Activated naive CD8-positive, alpha-beta T cell treated with anti-CD3 and anti-CD28 coated beads, Interleukin-2, amount 10 ng/mL, durations not matched to agents 7 days and 5 days (primary cell): ENCODE measurements at regions not wholly inside any gene's neighbourhood (a gene's known extent, or its start where the extent isn't known, plus 50 kb on each side); places are given as distances from the start of the nearest gene placed in this dataset.

Source experiments
- ATAC-seq: fragments of 150-1000 bp; cut with Tn5 transposase; one replicate; pipeline ENCODE4 v1.10.0; 2021; ENCODE audit warnings: low read depth, moderate library complexity
- POLR2A ChIA-PET: fragments of 350-600 bp; sonication (Branson Sonifier 250); formaldehyde crosslinking; loops from one replicate; lab custom pipeline; 2021; ENCODE audit warnings: antibody characterized with exemption; lab: Charles Lee
- DNase-seq: peaks from one replicate; pipeline ENCODE4 v3.0.0; 2021
- H3K27ac Mint-ChIP-seq: one replicate; pipeline ENCODE4 v1.8.0; 2022; ENCODE audit warnings: mild to moderate bottlenecking, mixed read lengths
- H3K27me3 Mint-ChIP-seq: one replicate; pipeline ENCODE4 v1.8.0; 2022; ENCODE audit warnings: mild to moderate bottlenecking, moderate library complexity, mixed read lengths
- H3K36me3 Mint-ChIP-seq: one replicate; pipeline ENCODE4 v1.8.0; 2021; ENCODE audit warnings: mild to moderate bottlenecking, mixed read lengths
- H3K4me1 Mint-ChIP-seq: one replicate; pipeline ENCODE4 v1.8.0; 2021; ENCODE audit warnings: mixed read lengths
- H3K4me3 Mint-ChIP-seq: one replicate; pipeline ENCODE4 v1.8.0; 2022; ENCODE audit warnings: mild to moderate bottlenecking, moderate library complexity, mixed read lengths
- H3K9me3 Mint-ChIP-seq: one replicate; pipeline ENCODE4 v1.8.0; 2021; ENCODE audit warnings: mixed read lengths

DNA sequence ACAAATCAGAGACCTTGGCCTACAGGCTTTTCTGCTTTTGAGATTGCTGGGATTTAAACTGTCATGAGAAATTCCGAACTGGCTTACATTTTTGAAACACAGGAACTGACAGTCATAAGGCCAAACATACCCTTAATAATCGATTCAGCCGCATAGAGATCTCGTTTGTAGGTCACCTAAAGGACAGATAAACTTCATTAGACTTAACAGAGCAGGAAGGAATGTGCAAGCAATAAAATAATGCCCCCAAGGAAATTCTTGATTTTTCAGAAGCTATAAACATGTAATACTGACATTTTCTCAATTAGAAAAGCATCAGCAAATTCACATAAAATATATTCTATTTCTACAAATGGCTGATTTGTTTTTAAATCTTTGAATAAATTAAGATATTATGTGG, 120.0 kb downstream of the CRPPA start:
- POLR2A ChIA-PET: no interaction called here
- no peak overlapping the region for H3K4me3 Mint-ChIP-seq
- no peak for ATAC-seq
- no peaks in the 10 kb centered on the region for H3K4me1 Mint-ChIP-seq
- H3K27me3 Mint-ChIP-seq: no peaks in the 10 kb centered on the region
- peaks cover 1% of the 10 kb centered on the region for H3K36me3 Mint-ChIP-seq
- DNase-seq: no peak
- peaks cover 3% of the 10 kb centered on the region for H3K9me3 Mint-ChIP-seq
- no peak overlapping the region for H3K27ac Mint-ChIP-seq

GRCh38 chr7:16300361-16300895, 120.9 kb downstream of the CRPPA start:
- H3K4me1 Mint-ChIP-seq: no peaks in the 10 kb centered on the region
- no peak for ATAC-seq
- POLR2A ChIA-PET: no interaction called here
- no peak for DNase-seq
- H3K4me3 Mint-ChIP-seq: no peak overlapping the region
- H3K36me3 Mint-ChIP-seq: peaks cover 1% of the 10 kb centered on the region
- no peaks in the 10 kb centered on the region for H3K27me3 Mint-ChIP-seq
- peaks cover 3% of the 10 kb centered on the region for H3K9me3 Mint-ChIP-seq
- no peak overlapping the region for H3K27ac Mint-ChIP-seq

- Mint-ChIP-seq H3K9me3 (peaks cover 3% of the 10 kb centered on the region), H3K4me3 (no peak overlapping the region), H3K27ac (no peak overlapping the region), H3K27me3 (no peaks in the 10 kb centered on the region), H3K36me3 (peaks cover 1% of the 10 kb centered on the region), H3K4me1 (no peaks in the 10 kb centered on the region)
- DNase-seq (no peak), ATAC-seq (no peak)
- POLR2A ChIA-PET: no interaction called here
Measured at GRCh38 chr7:16299853-16300252, 121.5 kb downstream of the CRPPA start.

DNA sequence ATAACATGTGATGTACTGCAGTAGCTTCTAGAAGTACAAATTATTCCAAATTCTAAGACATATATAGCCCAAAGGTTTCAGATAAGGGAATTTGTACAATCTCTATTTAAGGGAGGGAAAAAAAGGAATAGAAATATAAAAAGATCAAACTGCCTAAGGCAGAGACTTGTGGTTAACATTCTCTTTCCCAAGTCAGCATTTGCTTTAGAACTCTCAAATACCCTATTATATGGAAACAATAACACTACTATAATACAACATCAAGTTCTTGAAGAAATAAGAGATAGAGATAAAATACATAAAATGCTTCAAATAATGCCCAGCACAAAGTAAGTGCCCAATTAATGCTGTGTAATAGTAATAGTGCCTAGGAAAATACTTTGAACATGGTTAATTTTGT, 123.1 kb downstream of the CRPPA start:
- no peaks in the 10 kb centered on the region for H3K4me1 Mint-ChIP-seq
- no peaks in the 10 kb centered on the region for H3K27me3 Mint-ChIP-seq
- H3K36me3 Mint-ChIP-seq: no peaks in the 10 kb centered on the region
- no peak for DNase-seq
- POLR2A ChIA-PET: no interaction called here
- peaks cover 3% of the 10 kb centered on the region for H3K9me3 Mint-ChIP-seq
- H3K27ac Mint-ChIP-seq: no peak overlapping the region
- H3K4me3 Mint-ChIP-seq: no peak overlapping the region
- no peak for ATAC-seq

DNA sequence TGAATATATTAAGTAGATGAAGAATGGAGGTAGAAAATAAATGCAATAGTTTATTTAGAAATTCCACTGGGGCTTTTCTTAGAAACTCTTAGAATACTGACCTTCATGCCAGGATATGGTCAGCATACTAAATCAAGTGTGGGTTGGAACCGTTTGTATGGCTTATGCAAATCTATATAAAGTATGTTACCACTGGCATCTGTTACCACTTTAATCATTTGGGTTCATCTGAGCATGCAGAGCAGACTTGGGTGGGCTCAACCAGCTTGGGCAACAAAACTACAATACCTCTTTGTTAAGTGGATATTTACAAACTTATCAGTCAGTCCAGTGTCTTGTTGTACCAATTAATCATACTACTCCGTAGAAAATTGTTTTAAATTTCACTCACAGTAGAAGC, 125.8 kb downstream of the CRPPA start:
- Mint-ChIP-seq H3K27ac (no peak overlapping the region), H3K9me3 (no peaks in the 10 kb centered on the region), H3K4me1 (no peaks in the 10 kb centered on the region), H3K36me3 (no peaks in the 10 kb centered on the region), H3K27me3 (no peaks in the 10 kb centered on the region), H3K4me3 (no peak overlapping the region)
- no peak for DNase-seq
- POLR2A ChIA-PET: no interaction called here
- ATAC-seq: no peak

DNA sequence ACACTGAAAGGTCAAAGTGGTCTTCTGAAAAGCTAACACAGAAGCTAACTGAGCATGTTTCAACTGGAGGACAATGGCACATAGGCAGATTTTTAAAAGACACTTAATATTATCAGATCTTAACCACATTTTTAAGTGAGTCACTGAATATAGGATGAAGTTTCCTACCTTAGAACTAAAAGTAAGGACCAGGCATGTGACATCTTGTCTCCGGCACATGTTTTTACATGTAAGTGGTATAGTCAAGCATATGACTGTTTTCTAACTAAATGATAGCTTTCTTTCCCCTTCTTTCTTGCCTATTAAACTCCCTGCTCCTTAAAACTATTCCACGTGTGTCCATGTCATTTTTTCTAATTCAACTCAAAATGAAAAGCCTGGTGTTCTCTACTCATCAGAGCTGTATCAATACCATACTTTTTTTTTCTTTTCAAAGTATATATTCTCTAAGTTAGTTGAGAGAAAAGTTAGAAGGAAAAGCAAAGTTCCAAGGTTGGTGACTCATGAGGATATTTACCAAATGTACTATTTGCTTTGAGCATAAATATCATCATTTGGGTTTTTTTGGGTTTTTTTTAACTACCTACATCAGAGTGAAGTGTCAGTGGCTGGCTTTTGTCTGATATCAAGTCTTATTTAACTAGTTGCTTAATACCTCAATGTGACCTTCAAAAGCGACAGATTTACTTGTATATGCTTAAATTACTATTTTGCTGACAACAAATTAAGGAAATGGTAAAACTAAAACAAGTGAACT, 127.5 kb downstream of the CRPPA start:
- Mint-ChIP-seq H3K4me3 (no peak overlapping the region), H3K9me3 (peaks cover 3% of the 10 kb centered on the region), H3K36me3 (no peaks in the 10 kb centered on the region), H3K4me1 (no peaks in the 10 kb centered on the region), H3K27me3 (no peaks in the 10 kb centered on the region), H3K27ac (no peak overlapping the region)
- ATAC-seq: no peak
- DNase-seq: no peak
- POLR2A ChIA-PET: no interaction called here

- ATAC-seq (no peak), DNase-seq (no peak)
- no peaks in the 10 kb centered on the region for H3K4me1 Mint-ChIP-seq
- POLR2A ChIA-PET: no interaction called here
- H3K4me3 Mint-ChIP-seq: no peak overlapping the region
- peaks cover 3% of the 10 kb centered on the region for H3K9me3 Mint-ChIP-seq
- H3K27ac Mint-ChIP-seq: no peak overlapping the region
- H3K36me3 Mint-ChIP-seq: no peaks in the 10 kb centered on the region
- H3K27me3 Mint-ChIP-seq: no peaks in the 10 kb centered on the region
Measured at GRCh38 chr7:16284581-16284980, 136.8 kb downstream of the CRPPA start.

DNA sequence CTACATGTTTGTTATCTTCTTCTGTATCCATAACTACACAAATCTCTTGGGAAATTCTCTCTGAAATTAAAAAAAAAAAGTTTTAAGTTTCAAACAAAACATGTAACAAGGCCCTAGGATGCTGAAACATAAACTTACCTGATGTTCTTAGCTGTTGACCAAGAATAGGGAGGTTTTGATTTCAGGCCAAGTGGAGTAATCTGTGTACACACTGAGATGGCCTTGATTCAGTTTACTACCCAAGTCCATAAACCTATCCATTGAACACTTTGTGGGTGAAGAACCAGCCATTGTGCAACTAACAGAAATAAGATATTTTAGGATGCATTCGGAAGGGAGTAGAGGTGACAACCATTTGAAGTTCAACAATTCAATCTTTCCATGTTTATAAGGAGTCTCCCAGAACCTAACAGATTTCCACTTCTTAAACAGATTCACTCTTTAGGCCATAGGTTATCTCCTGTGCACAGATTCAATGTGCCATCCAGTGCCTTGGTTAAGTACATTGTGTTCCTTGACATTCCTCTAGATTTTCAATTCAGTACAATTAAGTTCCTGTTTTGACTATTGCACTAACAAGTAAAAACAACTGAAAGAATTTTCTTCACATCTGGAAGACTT, 143.1 kb downstream of the CRPPA start:
- no peaks in the 10 kb centered on the region for H3K9me3 Mint-ChIP-seq
- no peak overlapping the region for H3K27ac Mint-ChIP-seq

DNA sequence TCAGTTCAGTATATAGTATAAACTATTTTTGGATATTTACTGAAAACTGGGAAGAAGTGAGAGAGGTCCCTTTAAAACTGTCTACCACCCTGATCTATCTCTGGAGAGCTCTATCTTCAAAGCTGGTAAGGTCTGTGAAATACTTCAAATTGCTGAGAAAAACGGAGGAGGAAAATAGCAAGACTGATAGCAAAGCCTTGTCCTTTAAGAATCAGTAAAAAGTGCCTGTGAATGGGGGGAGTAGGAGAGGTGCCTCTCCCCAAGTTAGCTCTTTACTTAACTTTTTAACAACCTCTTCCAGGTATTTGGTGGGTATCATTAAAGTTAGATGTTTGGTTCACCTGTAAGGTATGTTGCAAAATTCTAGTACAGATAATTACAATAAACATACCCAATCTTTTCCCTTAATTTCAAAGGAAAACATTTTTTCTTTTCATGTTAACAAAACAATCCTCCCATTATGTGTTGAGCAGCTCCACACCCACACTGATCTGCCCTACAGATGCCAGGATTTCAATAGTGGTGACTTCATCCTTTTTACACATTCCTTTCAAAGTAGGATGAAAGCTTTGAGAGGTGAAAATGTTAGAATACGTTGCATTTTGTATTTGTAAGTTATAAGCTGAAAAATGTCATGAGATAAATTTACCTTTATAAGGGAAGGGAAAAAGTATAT, 149.2 kb downstream of the CRPPA start:
- no peak for DNase-seq
- no peaks in the 10 kb centered on the region for H3K36me3 Mint-ChIP-seq
- no peaks in the 10 kb centered on the region for H3K9me3 Mint-ChIP-seq
- H3K27ac Mint-ChIP-seq: no peak overlapping the region
- no peak overlapping the region for H3K4me3 Mint-ChIP-seq
- no peaks in the 10 kb centered on the region for H3K4me1 Mint-ChIP-seq
- no peaks in the 10 kb centered on the region for H3K27me3 Mint-ChIP-seq
- no peak for ATAC-seq
- POLR2A ChIA-PET: no interaction called here

More for the DNA sequence above, 143.1 kb downstream of the CRPPA start:
- Mint-ChIP-seq H3K4me1 (no peaks in the 10 kb centered on the region), H3K36me3 (no peaks in the 10 kb centered on the region), H3K4me3 (no peak overlapping the region), H3K27me3 (no peaks in the 10 kb centered on the region)
- POLR2A ChIA-PET: no interaction called here
- ATAC-seq (no peak), DNase-seq (no peak)

DNA sequence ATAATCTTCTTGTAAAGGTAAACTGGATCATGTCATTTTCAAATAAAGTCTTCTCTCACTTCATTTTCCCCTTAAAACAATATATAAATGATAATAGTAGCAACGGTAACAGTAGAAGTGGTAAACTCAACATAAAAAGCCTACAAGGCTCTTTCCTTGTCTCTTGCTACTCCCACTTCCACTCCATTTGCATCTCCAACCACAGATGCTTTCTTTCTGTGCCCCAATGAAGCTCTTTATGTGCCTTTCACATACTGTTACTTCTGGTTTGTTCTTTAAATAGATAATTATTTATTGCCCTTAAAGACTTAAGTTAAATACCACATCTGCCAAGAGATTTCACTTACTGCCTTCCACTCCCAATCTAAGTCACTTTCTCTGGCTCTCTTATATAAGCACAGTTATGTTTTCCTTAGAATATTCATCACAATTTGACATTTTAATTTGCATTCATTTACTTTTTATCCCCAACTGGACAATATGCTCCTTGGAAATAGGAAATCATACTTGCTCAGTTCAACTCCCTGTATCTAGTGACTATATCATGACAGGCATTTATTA, 149.9 kb downstream of the CRPPA start:
- no peaks in the 10 kb centered on the region for H3K36me3 Mint-ChIP-seq
- no peak for ATAC-seq
- POLR2A ChIA-PET: no interaction called here
- H3K4me1 Mint-ChIP-seq: no peaks in the 10 kb centered on the region
- H3K4me3 Mint-ChIP-seq: no peak overlapping the region
- H3K27me3 Mint-ChIP-seq: no peaks in the 10 kb centered on the region
- no peaks in the 10 kb centered on the region for H3K9me3 Mint-ChIP-seq
- no peak for DNase-seq
- no peak overlapping the region for H3K27ac Mint-ChIP-seq

GRCh38 chr7:16270844-16271243, 150.5 kb downstream of the CRPPA start:
- no peak overlapping the region for H3K27ac Mint-ChIP-seq
- POLR2A ChIA-PET: no interaction called here
- no peaks in the 10 kb centered on the region for H3K4me1 Mint-ChIP-seq
- no peaks in the 10 kb centered on the region for H3K27me3 Mint-ChIP-seq
- no peak overlapping the region for H3K4me3 Mint-ChIP-seq
- ATAC-seq (no peak), DNase-seq (no peak)
- H3K9me3 Mint-ChIP-seq: no peaks in the 10 kb centered on the region
- no peaks in the 10 kb centered on the region for H3K36me3 Mint-ChIP-seq

DNA sequence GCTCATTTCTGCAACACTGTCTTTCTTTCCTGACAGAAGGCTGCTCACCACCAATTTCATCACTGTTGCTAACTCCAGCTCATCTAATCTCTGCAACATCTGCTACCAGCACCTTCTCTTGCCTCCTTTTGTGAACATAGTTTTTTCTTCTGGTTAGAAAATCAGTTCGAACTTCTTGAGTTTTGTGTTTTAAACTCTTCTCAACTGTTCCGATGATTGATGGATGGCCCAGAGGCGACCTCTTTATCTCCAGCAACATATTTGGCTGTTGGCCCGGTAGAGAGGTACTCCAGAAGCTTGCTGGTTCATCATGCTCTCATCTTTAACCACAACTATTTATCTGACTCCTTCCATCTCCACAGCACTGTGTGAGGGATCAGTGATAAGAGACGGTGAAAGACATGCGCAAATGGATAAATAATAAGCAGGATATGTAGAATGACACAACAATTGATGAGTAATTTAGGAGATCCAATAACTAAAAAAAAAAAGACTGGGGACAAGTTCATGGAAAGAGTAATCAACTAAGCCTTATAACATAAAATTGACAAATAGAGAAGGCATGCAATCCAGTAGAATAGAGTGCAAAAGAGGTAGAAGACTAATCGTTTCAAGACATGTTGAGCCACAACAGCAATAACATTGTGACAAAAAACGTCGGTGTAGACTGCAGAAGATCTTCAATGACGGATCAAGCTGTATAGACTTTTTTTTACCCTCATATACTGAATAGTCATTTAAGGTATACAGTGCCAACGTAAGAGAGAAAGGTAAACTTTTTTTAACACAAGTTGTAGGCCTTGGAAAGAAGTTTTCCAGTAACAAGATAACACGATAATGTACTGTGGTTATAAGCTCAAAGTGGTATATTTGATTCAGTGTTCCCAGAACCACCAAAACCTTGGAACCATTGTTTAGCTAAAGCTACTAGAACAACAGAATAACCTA, 152.2 kb downstream of the CRPPA start:
- H3K9me3 Mint-ChIP-seq: no peaks in the 10 kb centered on the region
- H3K36me3 Mint-ChIP-seq: no peaks in the 10 kb centered on the region
- DNase-seq (no peak), ATAC-seq (no peak)
- H3K27me3 Mint-ChIP-seq: no peaks in the 10 kb centered on the region
- H3K4me3 Mint-ChIP-seq: no peak overlapping the region
- POLR2A ChIA-PET: no interaction called here
- H3K4me1 Mint-ChIP-seq: no peaks in the 10 kb centered on the region
- H3K27ac Mint-ChIP-seq: no peak overlapping the region
